Naive thymus-derived CD8-positive, alpha-beta T cell (primary cell): ENCODE measurements at regions not wholly inside any gene's neighbourhood (a gene's known extent, or its start where the extent isn't known, plus 50 kb on each side); places are given as distances from the start of the nearest gene placed in this dataset.
A peak's percentile ranks its signal among the peaks of the same experiment; 100 is the strongest.
"Not testable (repeated sequence)": the region's sequence is repeated elsewhere in the genome, so short reads cannot be mapped to it uniquely, and the experiment has no call there.

Experiments used
- ATAC-seq, 2 donors: fragments of 150-1000 bp; cut with Tn5 transposase in 1 of 2; sonication (Bioruptor Pico), chemical (Tn5 transposase) in 1 of 2; 1 replicate in 1 of 2; 2 replicates in 1 of 2; pipeline ENCODE4 v1.10.0; 2021; ENCODE audit warnings: mild to moderate bottlenecking in 2 of 2, moderate library complexity in 2 of 2
- POLR2A ChIA-PET: fragments of 350-600 bp; sonication (Branson Sonifier 250); formaldehyde crosslinking; loops from one replicate; lab custom pipeline; 2021; ENCODE audit warnings: antibody characterized with exemption; lab: Charles Lee
- DNase-seq, 10 donors: peaks; one replicate each; pipeline versions ENCODE4 v3.0.0 to v3.0.0-alpha.2; 2020 to 2022
- H3K27ac Mint-ChIP-seq, 10 donors: one replicate each; pipeline ENCODE4 v1.8.0; 2020 to 2022; ENCODE audit warnings: mild to moderate bottlenecking in 10 of 10, mixed read lengths in 10 of 10, moderate library complexity in 4 of 10, inconsistent platforms in 1 of 10
- H3K27me3 Mint-ChIP-seq, 5 donors: one replicate each; pipeline ENCODE4 v1.8.0; 2021 to 2022; ENCODE audit warnings: mixed read lengths in 5 of 5
- H3K36me3 Mint-ChIP-seq, 3 donors: one replicate each; pipeline ENCODE4 v1.8.0; 2020 to 2022; ENCODE audit warnings: mixed read lengths in 3 of 3, mild to moderate bottlenecking in 2 of 3, inconsistent platforms in 1 of 3
- H3K4me1 Mint-ChIP-seq, 4 donors: one replicate each; pipeline ENCODE4 v1.8.0; 2021 to 2022; ENCODE audit warnings: mixed read lengths in 4 of 4
- H3K4me3 Mint-ChIP-seq, 10 donors: one replicate each; pipeline ENCODE4 v1.8.0; 2020 to 2022; ENCODE audit warnings: mild to moderate bottlenecking in 10 of 10, mixed read lengths in 10 of 10, moderate library complexity in 6 of 10, inconsistent platforms in 1 of 10
- H3K9me3 Mint-ChIP-seq, 9 donors: one replicate each; pipeline ENCODE4 v1.8.0; 2020 to 2022; ENCODE audit warnings: mixed read lengths in 9 of 9, mild to moderate bottlenecking in 3 of 9, inconsistent platforms in 1 of 9, moderate library complexity in 1 of 9

- POLR2A ChIA-PET: interaction anchor here (0.6 kb wide), 1 partner anchor 79 kb away, joined by 3 read pairs; no protein-coding TSS in a partner anchor
- H3K4me1 Mint-ChIP-seq: no peaks in the 10 kb centered on the region
- no peaks in the 10 kb centered on the region for H3K9me3 Mint-ChIP-seq
- no peaks in the 10 kb centered on the region for H3K27me3 Mint-ChIP-seq
- H3K4me3 Mint-ChIP-seq: no peak overlapping the region
- H3K36me3 Mint-ChIP-seq: peaks cover 0 to 2% (median 0%) of the 10 kb centered on the region in 3 donors
- DNase-seq (no peak), ATAC-seq (no peak)
- H3K27ac Mint-ChIP-seq: no peak overlapping the region
Observed at GRCh38 chr2:190584980-190585661, 50.6 kb upstream of the NEMP2 start.

DNA sequence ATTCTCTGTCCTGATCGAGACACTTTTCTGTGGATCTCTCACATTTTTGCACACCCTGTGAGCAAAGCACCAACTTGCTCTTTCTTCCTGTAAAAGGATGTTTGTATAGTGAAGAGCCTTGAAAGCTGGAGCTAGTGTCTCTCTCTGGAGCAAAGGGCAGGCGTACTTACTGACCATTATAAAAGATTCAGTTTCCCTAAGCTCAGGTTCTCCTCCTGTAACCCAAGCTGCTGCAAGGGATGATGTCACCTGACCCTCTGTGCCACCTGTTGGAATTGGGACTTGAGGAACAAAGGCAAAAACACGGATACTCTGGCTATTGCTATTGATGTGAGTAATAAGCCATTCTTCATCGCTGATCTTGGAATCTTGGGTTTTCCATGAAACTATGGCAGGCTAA, 52.6 kb upstream of the NEMP2 start:
- H3K27ac Mint-ChIP-seq: no peak overlapping the region
- no peak overlapping the region for H3K4me3 Mint-ChIP-seq

GRCh38 chr2:190589008-190589407, 54.5 kb upstream of the NEMP2 start:
- H3K4me3 Mint-ChIP-seq: no peak overlapping the region
- no peak overlapping the region for H3K27ac Mint-ChIP-seq
- POLR2A ChIA-PET: no interaction called here
- DNase-seq: no peak
- H3K27me3 Mint-ChIP-seq: no peaks in the 10 kb centered on the region
- H3K4me1 Mint-ChIP-seq: peaks cover 0 to 3% (median 0%) of the 10 kb centered on the region in 4 donors
- H3K36me3 Mint-ChIP-seq: peaks cover 0 to 2% (median 0%) of the 10 kb centered on the region in 3 donors
- H3K9me3 Mint-ChIP-seq: no peaks in the 10 kb centered on the region
- no peak for ATAC-seq

More for the DNA sequence above, 52.6 kb upstream of the NEMP2 start:
- no peak for ATAC-seq
- Mint-ChIP-seq H3K4me1 (no peaks in the 10 kb centered on the region), H3K27me3 (no peaks in the 10 kb centered on the region), H3K36me3 (peaks cover 0 to 2% (median 0%) of the 10 kb centered on the region in 3 donors), H3K9me3 (no peaks in the 10 kb centered on the region)
- no peak for DNase-seq
- POLR2A ChIA-PET: interaction anchor here (0.6 kb wide), 1 partner anchor 35 kb away, joined by 3 read pairs; no protein-coding TSS in a partner anchor

GRCh38 chr2:190591437-190591836, 56.9 kb upstream of the NEMP2 start:
- H3K9me3 Mint-ChIP-seq: no peaks in the 10 kb centered on the region
- DNase-seq (no peak), ATAC-seq (no peak)
- no peak overlapping the region for H3K4me3 Mint-ChIP-seq
- H3K27ac Mint-ChIP-seq: no peak overlapping the region
- H3K4me1 Mint-ChIP-seq: peaks cover 0 to 3% (median 0%) of the 10 kb centered on the region in 4 donors
- no peaks in the 10 kb centered on the region for H3K27me3 Mint-ChIP-seq
- H3K36me3 Mint-ChIP-seq: peaks cover 0 to 2% (median 0%) of the 10 kb centered on the region in 3 donors
- POLR2A ChIA-PET: no interaction called here

DNA sequence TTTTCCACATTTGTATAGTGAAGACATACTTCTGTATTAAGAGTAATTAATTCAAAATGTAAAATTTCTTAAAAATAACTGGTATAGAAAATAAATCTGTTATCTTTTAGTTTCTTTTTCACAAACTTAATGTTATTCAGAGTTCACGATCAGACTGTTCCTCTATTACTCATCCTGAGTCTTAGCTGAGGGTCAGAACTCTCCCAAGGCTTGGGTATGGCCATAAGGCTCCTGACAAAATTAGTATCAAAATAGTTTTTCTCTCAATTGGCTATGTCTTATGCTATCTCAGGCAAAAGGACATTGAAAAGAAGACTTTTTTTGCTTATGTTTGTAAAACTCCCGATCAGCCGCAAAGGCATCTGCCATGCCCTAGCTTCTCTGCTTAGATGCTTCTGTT, 56.1 kb upstream of the NAB1 start:
- Mint-ChIP-seq H3K4me3 (no peak overlapping the region), H3K27me3 (no peaks in the 10 kb centered on the region), H3K9me3 (no peaks in the 10 kb centered on the region), H3K27ac (no peak overlapping the region), H3K36me3 (peaks cover 0 to 2% (median 0%) of the 10 kb centered on the region in 3 donors), H3K4me1 (peaks cover 0 to 3% (median under 1%) of the 10 kb centered on the region in 4 donors)
- DNase-seq: no peak
- POLR2A ChIA-PET: no interaction called here
- ATAC-seq: no peak

DNA sequence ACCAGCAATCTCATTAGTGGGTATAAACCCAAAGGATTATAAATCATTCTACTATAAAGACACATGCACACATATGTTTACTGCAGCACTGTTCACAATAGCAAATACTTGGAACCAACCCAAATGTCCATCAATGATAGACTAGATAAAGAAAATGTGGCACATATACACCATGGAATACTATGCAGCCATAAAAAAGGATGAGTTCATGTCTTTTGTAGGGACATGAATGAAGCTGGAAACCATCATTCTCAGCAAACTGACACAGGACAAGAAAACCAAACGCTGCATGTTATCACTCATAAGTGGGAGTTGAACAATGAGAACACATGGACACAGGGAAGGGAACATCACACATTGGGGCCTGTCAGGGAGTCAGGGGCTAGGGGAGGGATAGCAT, 53.0 kb upstream of the NAB1 start:
- H3K36me3 Mint-ChIP-seq, H3K9me3 Mint-ChIP-seq, H3K27me3 Mint-ChIP-seq, POLR2A ChIA-PET, DNase-seq, H3K4me3 Mint-ChIP-seq, ATAC-seq, H3K27ac Mint-ChIP-seq: not testable (repeated sequence)
- peaks cover 12 to 21% (median 13%) of the 10 kb centered on the region in 4 donors for H3K4me1 Mint-ChIP-seq

DNA sequence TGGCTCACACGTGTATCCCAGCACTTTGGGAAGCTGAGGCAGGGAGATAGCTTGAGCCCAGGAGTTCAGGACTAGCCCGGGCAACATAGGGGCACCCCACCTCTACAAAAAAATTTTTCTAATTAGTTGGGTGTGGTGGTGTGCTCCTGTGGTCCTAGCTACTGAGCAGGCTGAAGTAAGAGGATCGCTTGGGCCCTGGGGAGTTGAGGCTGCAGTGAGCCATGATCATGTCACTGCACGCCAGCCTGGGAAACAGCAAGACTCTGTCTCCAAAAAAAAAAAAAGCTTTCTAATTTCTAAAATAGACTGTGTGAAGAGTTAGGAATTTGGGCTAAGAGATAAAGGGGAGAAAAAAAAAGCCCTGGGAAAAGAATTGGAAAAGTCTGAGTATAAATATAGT, 51.9 kb upstream of the NAB1 start:
- no peaks in the 10 kb centered on the region for H3K36me3 Mint-ChIP-seq
- H3K27ac Mint-ChIP-seq: no peak overlapping the region
- ATAC-seq (no peak), DNase-seq (no peak)
- POLR2A ChIA-PET: interaction anchor here (0.7 kb wide), 1 partner anchor 138 kb away, joined by 4 read pairs; no protein-coding TSS in a partner anchor
- no peaks in the 10 kb centered on the region for H3K9me3 Mint-ChIP-seq
- no peaks in the 10 kb centered on the region for H3K27me3 Mint-ChIP-seq
- peaks cover 12 to 21% (median 13%) of the 10 kb centered on the region in 4 donors for H3K4me1 Mint-ChIP-seq
- H3K4me3 Mint-ChIP-seq: no peak overlapping the region

GRCh38 chr2:190598621-190599020, 50.3 kb upstream of the NAB1 start:
- no peaks in the 10 kb centered on the region for H3K36me3 Mint-ChIP-seq
- no peak for ATAC-seq
- no peak overlapping the region for H3K4me3 Mint-ChIP-seq
- H3K27ac Mint-ChIP-seq: peak overlapping the region in 2 of 10 donors; percentile 17 to 26
- no peak for DNase-seq
- no peaks in the 10 kb centered on the region for H3K27me3 Mint-ChIP-seq
- H3K4me1 Mint-ChIP-seq: peaks cover 9 to 21% (median 13%) of the 10 kb centered on the region in 4 donors
- no peaks in the 10 kb centered on the region for H3K9me3 Mint-ChIP-seq
- POLR2A ChIA-PET: no interaction called here

GRCh38 chr2:190599073-190599472, 49.8 kb upstream of the NAB1 start:
- Mint-ChIP-seq H3K4me1 (peaks cover 9 to 21% (median 13%) of the 10 kb centered on the region in 4 donors), H3K9me3 (no peaks in the 10 kb centered on the region), H3K4me3 (no peak overlapping the region), H3K27ac (peak overlapping the region in 2 of 10 donors; percentile 17 to 26), H3K27me3 (no peaks in the 10 kb centered on the region), H3K36me3 (no peaks in the 10 kb centered on the region)
- no peak for ATAC-seq
- no peak for DNase-seq
- POLR2A ChIA-PET: no interaction called here
